Left lung (tissue), 4 donors: ENCODE measurements at regions not wholly inside any gene's neighbourhood (a gene's known extent, or its start where the extent isn't known, plus 50 kb on each side); places are given as distances from the start of the nearest gene placed in this dataset.

ENCODE experiments used
- ATAC-seq: fragments of 200-7000 bp; cut with Tn5 transposase; one replicate; pipeline ENCODE4 v1.9.1; 2020; ENCODE audit warnings: moderate library complexity
- DNase-seq, 4 donors: peaks; one replicate each; pipeline ENCODE4 v3.0.0-alpha.2; 2013 to 2020
- H3K27ac ChIP-seq, 2 donors: fragments of 200-600 bp; sonication (generic) in 1 of 2; one replicate each; pipeline versions ENCODE4 v1.5.0 to v1.8.0; 2020 to 2021
- H3K27me3 ChIP-seq, 2 donors: fragments of 200-600 bp; sonication (generic) in 1 of 2; one replicate each; pipeline versions ENCODE4 v1.5.0 to v1.8.0; 2020 to 2021
- H3K36me3 ChIP-seq, 2 donors: fragments of 200-600 bp; sonication (generic) in 1 of 2; one replicate each; pipeline versions ENCODE4 v1.5.0 to v1.8.0; 2020 to 2021
- H3K4me1 ChIP-seq, 2 donors: fragments of 200-600 bp; one replicate each; pipeline ENCODE4 v1.8.0; 2021
- H3K4me3 ChIP-seq, 2 donors: fragments of 200-600 bp; sonication (generic) in 1 of 2; one replicate each; pipeline versions ENCODE4 v1.5.0 to v1.8.0; 2020 to 2021; ENCODE audit warnings: mild to moderate bottlenecking in 1 of 2
- H3K9me3 ChIP-seq, 2 donors: fragments of 200-600 bp; sonication (generic) in 1 of 2; one replicate each; pipeline versions ENCODE4 v1.5.0 to v1.8.0; 2020 to 2021
- CTCF ChIP-seq, 2 donors: fragments of 200-600 bp; sonication (generic) in 1 of 2; IDR thresholded peaks; one replicate each; pipeline versions ENCODE4 v1.5.0 to v1.8.0; 2021; ENCODE audit warnings: antibody characterized with exemption in 2 of 2
- intact Hi-C, 2 donors: fragments of 100-400 bp; cut with DNase I; formaldehyde crosslinking; loops; one replicate each; pipeline versions ENCODE4 v1.11.2 to v1.14.2; 2022
- donor health status: DM: no; HTN: yes; CAD: no.
- donor health status: DM: no; HTN: no; CAD: no.

GRCh38 chr3:10740954-10741353 is 75.1 kb upstream of the SLC6A11 start:
- H3K9me3 ChIP-seq, result no peaks in the 10 kb centered on the region
- H3K4me3 ChIP-seq, result no peak overlapping the region
- ATAC-seq (no peak), DNase-seq (no peak)
- H3K27ac ChIP-seq, result no peak overlapping the region
- H3K4me1 ChIP-seq, result no peaks in the 10 kb centered on the region
- peaks cover 11 to 63% of the 10 kb centered on the region in 2 donors for H3K27me3 ChIP-seq
- no peaks in the 10 kb centered on the region for H3K36me3 ChIP-seq
- intact Hi-C loops, result loop anchor here in 1 of 2 donors (5.0 kb wide), 1 partner anchor 399 kb away; no protein-coding TSS in a partner anchor
- no peak for TF ChIP-seq CTCF (IDR thresholded peaks at IDR 0.05)

- Histone ChIP-seq H3K9me3 (no peaks in the 10 kb centered on the region), H3K4me1 (no peaks in the 10 kb centered on the region), H3K36me3 (no peaks in the 10 kb centered on the region), H3K27ac (no peak overlapping the region), H3K27me3 (peaks cover 11 to 63% of the 10 kb centered on the region in 2 donors), H3K4me3 (no peak overlapping the region)
- ATAC-seq (no peak), DNase-seq (no peak)
- intact Hi-C loops, result loop anchor here in 1 of 2 donors (5.0 kb wide), 1 partner anchor 400 kb away; no protein-coding TSS in a partner anchor
- no peak for TF ChIP-seq CTCF (IDR thresholded peaks at IDR 0.05)
Measured at GRCh38 chr3:10741891-10742671, 73.9 kb upstream of the SLC6A11 start.

GRCh38 chr3:10743366-10744097 is 72.5 kb upstream of the SLC6A11 start:
- no peaks in the 10 kb centered on the region for H3K36me3 ChIP-seq
- H3K4me3 ChIP-seq, result no peak overlapping the region
- H3K27ac ChIP-seq, result no peak overlapping the region
- intact Hi-C loops, result loop anchor here in 1 of 2 donors (5.0 kb wide), 1 partner anchor 401 kb away; no protein-coding TSS in a partner anchor
- ATAC-seq, result no peak
- DNase-seq, result no peak
- H3K9me3 ChIP-seq, result no peaks in the 10 kb centered on the region
- no peak for TF ChIP-seq CTCF (IDR thresholded peaks at IDR 0.05)
- peaks cover 2 to 52% of the 10 kb centered on the region in 2 donors for H3K27me3 ChIP-seq
- H3K4me1 ChIP-seq, result no peaks in the 10 kb centered on the region

- Histone ChIP-seq H3K27me3 (peaks cover 0 to 48% of the 10 kb centered on the region in 2 donors), H3K4me1 (no peaks in the 10 kb centered on the region), H3K4me3 (no peak overlapping the region), H3K27ac (no peak overlapping the region), H3K9me3 (no peaks in the 10 kb centered on the region), H3K36me3 (no peaks in the 10 kb centered on the region)
- DNase-seq, result no peak
- intact Hi-C loops, result loop anchor here in 1 of 2 donors (5.0 kb wide), 1 partner anchor 402 kb away; no protein-coding TSS in a partner anchor
- ATAC-seq, result no peak
- no peak for TF ChIP-seq CTCF (IDR thresholded peaks at IDR 0.05)
Measured at GRCh38 chr3:10744098-10744465, 71.9 kb upstream of the SLC6A11 start.

GRCh38 chr3:10745392-10745791 is 70.6 kb upstream of the SLC6A11 start:
- no peak for ATAC-seq
- intact Hi-C loops, result no loop called here
- H3K9me3 ChIP-seq, result no peaks in the 10 kb centered on the region

More at GRCh38 chr3:10745392-10745791, 70.6 kb upstream of the SLC6A11 start:
- Histone ChIP-seq H3K4me1 (no peaks in the 10 kb centered on the region), H3K27ac (no peak overlapping the region), H3K36me3 (no peaks in the 10 kb centered on the region), H3K4me3 (no peak overlapping the region), H3K27me3 (peaks cover 5 to 42% of the 10 kb centered on the region in 2 donors)
- no peak for TF ChIP-seq CTCF (IDR thresholded peaks at IDR 0.05)
- no peak for DNase-seq
